ENCODE measurements at regions not wholly inside any gene's neighbourhood (a gene's known extent, or its start where the extent isn't known, plus 50 kb on each side); places are given as distances from the start of the nearest gene placed in this dataset.

DNA sequence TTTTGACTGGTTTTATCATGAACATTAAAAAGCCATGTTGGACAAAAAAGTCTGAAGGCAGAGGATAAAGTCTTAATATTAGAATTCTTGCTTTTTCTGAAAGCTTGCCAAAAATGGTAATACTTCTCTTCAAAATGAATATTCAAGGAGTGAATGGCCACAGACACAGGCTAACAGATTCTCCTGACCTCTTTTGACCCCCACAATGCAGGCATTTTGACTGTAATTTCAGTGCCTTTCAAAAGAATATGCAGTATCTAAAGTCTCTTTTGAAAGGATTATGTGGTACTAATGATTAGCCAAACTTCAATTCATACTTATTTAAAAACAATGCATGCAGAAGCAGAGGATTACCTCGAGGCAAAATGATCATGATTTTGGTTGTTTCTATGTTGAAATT lies 557.8 kb upstream of the GCFC2 start:
- TF ChIP-seq, protein P1, sequence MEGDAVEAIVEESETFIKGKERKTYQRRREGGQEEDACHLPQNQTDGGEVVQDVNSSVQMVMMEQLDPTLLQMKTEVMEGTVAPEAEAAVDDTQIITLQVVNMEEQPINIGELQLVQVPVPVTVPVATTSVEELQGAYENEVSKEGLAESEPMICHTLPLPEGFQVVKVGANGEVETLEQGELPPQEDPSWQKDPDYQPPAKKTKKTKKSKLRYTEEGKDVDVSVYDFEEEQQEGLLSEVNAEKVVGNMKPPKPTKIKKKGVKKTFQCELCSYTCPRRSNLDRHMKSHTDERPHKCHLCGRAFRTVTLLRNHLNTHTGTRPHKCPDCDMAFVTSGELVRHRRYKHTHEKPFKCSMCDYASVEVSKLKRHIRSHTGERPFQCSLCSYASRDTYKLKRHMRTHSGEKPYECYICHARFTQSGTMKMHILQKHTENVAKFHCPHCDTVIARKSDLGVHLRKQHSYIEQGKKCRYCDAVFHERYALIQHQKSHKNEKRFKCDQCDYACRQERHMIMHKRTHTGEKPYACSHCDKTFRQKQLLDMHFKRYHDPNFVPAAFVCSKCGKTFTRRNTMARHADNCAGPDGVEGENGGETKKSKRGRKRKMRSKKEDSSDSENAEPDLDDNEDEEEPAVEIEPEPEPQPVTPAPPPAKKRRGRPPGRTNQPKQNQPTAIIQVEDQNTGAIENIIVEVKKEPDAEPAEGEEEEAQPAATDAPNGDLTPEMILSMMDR (IDR thresholded peaks at IDR 0.05), result no peak

DNA sequence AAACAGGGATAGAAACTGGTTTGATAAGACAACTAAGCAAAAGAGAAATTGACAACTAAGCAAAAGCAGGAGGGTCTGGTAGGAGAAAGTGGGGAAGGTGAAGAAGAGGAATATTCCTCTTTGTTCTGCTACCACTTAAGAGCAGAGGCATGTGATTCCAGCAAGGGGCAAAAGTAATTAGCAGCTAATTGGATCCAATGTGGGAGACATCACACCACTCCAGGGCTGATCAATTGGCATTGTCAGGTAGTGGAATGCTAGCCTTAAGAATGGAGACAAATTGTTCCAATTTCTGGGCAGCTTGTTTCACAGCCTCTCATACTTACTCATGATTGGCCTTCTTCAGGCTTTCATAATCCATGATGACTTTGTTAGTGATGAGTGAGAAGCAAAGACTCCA lies 547.1 kb upstream of the GCFC2 start:
- TF ChIP-seq, protein P1 (IDR thresholded peaks at IDR 0.05), result no peak

DNA sequence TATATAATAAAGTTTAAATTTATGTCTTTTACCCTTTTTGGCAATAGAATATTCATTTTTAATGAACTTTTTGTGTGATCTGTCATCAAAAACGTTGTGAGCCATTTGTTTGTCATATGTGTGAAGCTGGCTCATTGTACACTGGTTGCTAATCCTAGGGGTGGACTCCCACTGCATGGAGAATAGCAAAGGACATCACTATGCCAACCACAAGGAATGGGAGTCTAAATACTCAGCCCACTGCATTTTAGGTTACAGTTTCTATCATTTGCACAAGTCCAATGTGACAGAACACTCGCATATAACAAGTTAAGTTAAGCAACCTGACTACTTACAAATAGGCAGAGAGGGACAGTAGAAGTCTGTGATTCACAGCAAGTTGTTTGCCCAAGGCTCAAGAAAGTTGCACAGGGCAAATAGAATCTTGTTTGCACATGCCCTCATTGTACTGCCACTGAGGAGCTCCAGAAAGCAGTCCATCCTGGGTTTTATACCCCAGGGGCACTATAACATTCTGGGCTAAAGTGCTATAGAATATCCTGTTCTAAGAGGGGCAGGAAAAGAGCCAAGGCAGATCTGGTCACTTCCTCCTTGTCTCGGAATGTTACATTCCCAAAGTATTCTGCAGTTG lies 545.9 kb upstream of the GCFC2 start:
- TF ChIP-seq, protein P1 (IDR thresholded peaks at IDR 0.05), result no peak

DNA sequence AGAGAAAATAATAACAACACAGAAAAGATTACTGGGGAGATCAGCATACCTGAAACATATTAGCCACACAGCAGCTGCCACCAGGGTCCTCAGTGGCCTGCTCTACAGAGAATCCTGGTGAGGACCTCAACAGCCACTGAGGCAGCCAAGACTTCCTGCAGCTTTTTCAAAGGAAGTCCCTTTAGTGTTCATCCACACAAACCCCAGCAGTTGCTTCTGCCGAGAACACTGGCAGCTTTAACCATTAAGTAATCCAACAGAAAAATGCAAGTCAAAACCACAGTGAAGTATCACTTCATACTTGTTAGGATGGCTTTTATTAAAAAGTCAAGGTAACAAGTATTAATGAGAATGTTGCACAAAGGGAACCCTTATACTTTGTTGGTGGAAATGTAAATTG lies 542.0 kb upstream of the GCFC2 start:
- TF ChIP-seq, protein P1 (IDR thresholded peaks at IDR 0.05), result no peak

DNA sequence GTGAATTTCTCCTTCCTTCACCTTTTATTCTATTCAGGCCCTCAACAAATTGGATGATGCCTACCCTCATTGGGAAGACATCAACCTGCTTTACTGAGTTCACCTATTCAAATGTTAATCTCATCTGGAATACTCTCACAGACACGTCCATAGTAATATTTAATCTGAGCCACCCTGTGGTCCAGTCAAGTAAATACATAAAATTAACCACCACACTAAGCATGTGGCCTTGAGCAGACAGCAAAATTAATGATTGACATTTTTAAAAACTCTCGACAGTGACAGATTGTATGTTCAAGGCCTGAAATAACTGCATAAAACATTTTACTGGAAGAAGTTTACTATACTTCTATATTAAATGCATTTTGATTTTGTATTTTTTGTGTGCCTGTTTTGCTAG lies 540.6 kb upstream of the GCFC2 start:
- TF ChIP-seq, protein P1 (IDR thresholded peaks at IDR 0.05), result no peak

DNA sequence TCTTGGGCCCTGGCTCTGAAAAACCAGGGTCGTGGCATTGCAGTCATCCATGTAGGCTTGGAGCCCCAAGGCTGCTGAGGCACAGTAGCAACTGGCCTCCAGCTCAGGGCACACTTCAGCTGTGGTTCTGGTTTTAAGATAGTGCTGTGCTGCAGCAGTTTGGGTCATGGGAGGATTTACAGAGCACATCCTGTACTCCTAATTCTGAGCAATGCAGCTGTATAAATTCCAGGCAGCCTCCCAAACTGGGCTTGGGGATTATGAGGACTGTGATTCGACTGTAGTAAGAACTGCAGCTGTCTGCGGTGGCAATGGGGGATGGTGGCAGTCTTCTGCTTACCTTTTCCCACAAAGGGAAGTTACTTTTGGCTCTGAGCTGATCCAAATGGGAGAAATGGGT lies 536.3 kb upstream of the GCFC2 start:
- TF ChIP-seq, protein P1 (IDR thresholded peaks at IDR 0.05), result no peak

DNA sequence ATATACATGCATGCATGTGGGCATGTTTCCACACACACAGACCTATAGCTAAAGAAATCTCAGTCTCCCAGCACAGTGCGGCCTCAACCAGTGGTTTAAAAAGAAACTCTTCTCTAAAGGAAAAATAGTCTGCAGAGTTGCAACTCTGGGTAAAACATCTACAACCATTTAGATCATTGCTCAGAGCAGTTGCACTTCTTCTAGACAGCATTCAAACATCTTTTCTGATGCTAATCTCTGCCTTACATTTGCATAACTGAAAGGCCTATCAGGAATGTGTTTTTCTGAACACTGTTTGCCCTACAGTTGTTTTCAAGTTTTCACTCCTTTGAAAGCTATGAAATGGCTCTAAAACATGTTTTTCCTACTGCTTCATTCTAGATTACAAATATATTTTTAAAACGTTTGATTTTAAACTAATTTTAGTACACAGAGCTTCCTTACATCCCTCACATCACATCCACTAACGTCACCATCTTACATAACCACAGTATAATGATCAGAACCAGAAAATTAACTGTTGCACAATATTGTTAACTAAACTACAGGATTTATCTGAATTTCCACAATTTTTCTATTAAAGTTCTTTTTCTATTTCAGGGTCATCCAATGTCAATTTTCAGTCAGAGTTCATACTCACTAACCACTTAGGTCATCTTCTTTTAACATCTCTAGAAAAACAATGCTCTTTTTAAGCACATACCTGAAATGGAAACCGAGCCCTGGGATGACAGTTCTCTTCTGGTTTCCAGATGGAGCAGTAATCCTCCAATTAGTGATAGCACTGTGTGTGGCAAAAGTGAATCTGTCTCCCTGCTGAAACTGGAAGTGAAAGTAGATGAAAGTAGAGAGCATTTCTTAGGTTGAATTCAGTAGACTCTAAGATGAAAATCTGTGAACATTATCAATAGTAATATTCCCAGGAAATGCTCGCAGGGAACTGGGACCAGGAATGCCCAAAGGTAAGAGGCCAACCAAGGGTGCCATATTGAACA lies 501.6 kb upstream of the GCFC2 start:
- TF ChIP-seq, protein P1 (IDR thresholded peaks at IDR 0.05), result no peak
